Lower lobe of right lung (tissue), 2 donors: ENCODE measurements at regions not wholly inside any gene's neighbourhood (a gene's known extent, or its start where the extent isn't known, plus 50 kb on each side); places are given as distances from the start of the nearest gene placed in this dataset.

Source experiments
- ATAC-seq, 2 donors: fragments of 200-7000 bp; cut with Tn5 transposase; one replicate each; pipeline ENCODE4 v1.9.1; 2020 to 2022; ENCODE audit warnings: mild to moderate bottlenecking in 2 of 2, moderate library complexity in 2 of 2
- DNase-seq: peaks from one replicate; pipeline ENCODE4 v3.0.0-alpha.2; 2020
- H3K27ac ChIP-seq: fragments of 200-600 bp; one replicate; pipeline ENCODE4 v1.8.0; 2022
- H3K27me3 ChIP-seq: fragments of 200-600 bp; one replicate; pipeline ENCODE4 v1.8.0; 2022; ENCODE audit warnings: low read depth
- H3K36me3 ChIP-seq: fragments of 200-600 bp; one replicate; pipeline ENCODE4 v1.8.0; 2022; ENCODE audit warnings: mild to moderate bottlenecking
- H3K4me1 ChIP-seq: fragments of 200-600 bp; one replicate; pipeline ENCODE4 v1.8.0; 2022
- H3K4me3 ChIP-seq: fragments of 200-600 bp; one replicate; pipeline ENCODE4 v1.8.0; 2022; ENCODE audit warnings: mild to moderate bottlenecking
- H3K9me3 ChIP-seq: fragments of 200-600 bp; one replicate; pipeline ENCODE4 v1.8.0; 2022
- intact Hi-C: fragments of 100-400 bp; cut with DNase I; formaldehyde crosslinking; loops from one replicate; pipeline ENCODE4 v1.11.0; 2022
- TF ChIP-seq, protein P1 (sequence below): fragments of 200-600 bp; IDR thresholded peaks from one replicate; pipeline ENCODE4 v1.8.0; 2022; ENCODE audit warnings: antibody characterized with exemption, mild to moderate bottlenecking
- donor health status: DM: no; HTN: yes; CAD: no; lungs with severe emphysema.

DNA sequence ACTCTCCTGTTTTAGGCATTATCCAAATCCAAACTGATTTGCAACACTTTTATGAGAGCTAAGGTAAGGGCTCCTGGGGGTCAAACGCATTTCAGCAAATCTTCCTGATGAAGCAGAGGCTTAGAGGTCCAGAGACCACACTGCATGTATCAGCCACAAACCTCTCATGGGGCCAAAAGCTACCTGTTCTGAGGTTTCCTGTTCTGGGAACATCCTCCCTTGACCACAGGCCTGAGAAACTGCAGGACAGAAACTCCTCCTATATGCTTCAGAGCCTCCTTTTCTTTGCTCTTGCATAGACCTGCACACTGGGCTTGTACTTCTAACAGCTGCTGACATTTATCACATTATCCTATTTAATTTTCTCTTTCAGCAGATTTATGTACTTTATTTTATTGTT is 92.6 kb downstream of the OR2K2 start:
- Histone ChIP-seq H3K4me3 (no peak overlapping the region), H3K27ac (no peak overlapping the region), H3K9me3 (no peaks in the 10 kb centered on the region), H3K36me3 (no peaks in the 10 kb centered on the region), H3K27me3 (no peaks in the 10 kb centered on the region), H3K4me1 (no peaks in the 10 kb centered on the region)
- DNase-seq = no peak
- ATAC-seq = no peak
- TF ChIP-seq, protein P1, sequence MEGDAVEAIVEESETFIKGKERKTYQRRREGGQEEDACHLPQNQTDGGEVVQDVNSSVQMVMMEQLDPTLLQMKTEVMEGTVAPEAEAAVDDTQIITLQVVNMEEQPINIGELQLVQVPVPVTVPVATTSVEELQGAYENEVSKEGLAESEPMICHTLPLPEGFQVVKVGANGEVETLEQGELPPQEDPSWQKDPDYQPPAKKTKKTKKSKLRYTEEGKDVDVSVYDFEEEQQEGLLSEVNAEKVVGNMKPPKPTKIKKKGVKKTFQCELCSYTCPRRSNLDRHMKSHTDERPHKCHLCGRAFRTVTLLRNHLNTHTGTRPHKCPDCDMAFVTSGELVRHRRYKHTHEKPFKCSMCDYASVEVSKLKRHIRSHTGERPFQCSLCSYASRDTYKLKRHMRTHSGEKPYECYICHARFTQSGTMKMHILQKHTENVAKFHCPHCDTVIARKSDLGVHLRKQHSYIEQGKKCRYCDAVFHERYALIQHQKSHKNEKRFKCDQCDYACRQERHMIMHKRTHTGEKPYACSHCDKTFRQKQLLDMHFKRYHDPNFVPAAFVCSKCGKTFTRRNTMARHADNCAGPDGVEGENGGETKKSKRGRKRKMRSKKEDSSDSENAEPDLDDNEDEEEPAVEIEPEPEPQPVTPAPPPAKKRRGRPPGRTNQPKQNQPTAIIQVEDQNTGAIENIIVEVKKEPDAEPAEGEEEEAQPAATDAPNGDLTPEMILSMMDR = no peak
- intact Hi-C loops = no loop called here

DNA sequence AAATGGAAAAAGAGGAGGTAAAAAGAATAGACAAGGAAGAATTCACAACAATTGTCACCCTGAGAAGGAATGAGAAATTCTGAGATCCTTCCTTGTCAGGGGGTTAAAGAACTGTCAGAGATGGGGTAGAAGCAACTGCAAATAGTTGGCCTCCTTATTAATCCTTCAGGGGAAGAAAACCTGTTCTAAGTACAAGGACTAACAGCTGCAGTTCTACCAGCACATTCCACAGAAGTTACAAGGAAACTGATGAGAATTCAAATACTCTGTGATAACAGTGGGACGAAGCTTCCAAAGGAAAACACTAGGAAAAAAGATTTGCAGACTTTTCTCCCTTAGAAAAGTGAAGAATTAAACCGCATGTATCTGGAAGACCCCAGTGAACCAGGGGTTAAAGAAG is 93.7 kb downstream of the OR2K2 start:
- no peaks in the 10 kb centered on the region for H3K4me1 ChIP-seq
- H3K27me3 ChIP-seq = no peaks in the 10 kb centered on the region
- intact Hi-C loops = no loop called here
- H3K4me3 ChIP-seq = no peak overlapping the region
- TF ChIP-seq, protein P1 = no peak
- ATAC-seq (no peak), DNase-seq (no peak)
- no peak overlapping the region for H3K27ac ChIP-seq
- H3K36me3 ChIP-seq = no peaks in the 10 kb centered on the region
- H3K9me3 ChIP-seq = no peaks in the 10 kb centered on the region

DNA sequence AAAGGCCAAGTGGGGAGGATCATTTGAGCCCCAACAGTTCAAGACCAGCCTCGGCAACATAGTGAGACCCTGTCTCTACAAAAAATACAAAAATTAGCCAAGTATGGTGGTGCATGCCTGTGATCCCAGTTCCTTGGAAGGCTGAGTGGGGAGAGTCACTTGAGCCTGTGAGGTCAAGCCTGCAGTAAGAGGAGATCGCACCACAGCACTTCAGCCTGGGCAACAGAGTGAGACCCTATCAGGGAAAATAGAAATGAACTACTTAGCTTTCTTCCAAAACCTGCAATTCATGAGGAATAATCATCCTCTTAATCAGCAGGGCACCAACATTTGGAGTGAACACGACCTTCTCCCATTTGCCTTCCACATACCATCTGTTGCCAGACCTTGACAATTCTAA is 96.1 kb downstream of the OR2K2 start:
- H3K27ac ChIP-seq = no peak overlapping the region
- H3K4me1 ChIP-seq = no peaks in the 10 kb centered on the region
- TF ChIP-seq, protein P1 = no peak
- H3K27me3 ChIP-seq = no peaks in the 10 kb centered on the region
- H3K9me3 ChIP-seq = no peaks in the 10 kb centered on the region
- DNase-seq (no peak), ATAC-seq (no peak)
- H3K4me3 ChIP-seq = no peak overlapping the region
- no peaks in the 10 kb centered on the region for H3K36me3 ChIP-seq
- intact Hi-C loops = no loop called here

DNA sequence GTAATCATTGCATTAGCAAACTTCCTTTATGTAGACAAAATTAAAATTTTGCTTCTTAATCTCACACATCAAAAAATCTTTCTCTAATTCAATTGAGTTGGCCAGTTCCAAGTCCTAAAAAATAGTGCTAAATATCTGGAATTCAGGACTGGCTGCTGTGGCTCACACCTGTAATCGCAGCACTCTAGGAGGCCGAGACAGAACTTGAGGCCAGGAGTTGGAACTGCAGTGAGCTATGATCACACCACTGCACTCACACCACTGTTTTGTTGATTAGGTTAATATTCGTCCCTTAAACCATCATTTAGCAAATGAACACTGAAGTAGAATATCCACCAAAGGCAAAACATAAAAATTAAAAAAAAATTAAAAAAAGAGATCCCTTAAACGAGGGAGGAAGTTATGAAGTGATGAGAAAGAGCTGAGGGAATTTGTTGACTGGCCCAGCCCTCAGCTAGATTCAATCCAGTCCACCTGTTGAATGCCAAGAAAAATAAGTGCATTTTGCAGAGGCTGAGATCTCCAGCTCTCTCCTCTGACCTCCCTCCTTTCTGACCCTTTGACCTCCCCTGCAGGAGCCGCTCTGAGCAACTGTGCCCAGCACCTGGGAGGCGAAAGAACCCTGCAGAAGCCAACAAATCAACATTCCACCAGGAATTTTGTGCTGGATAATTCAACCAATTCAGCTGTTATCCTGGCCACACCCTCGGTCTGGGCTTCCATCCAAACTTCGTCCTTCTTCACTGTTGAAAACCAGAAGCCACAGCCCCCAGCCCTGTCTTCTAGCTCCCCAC is 96.8 kb downstream of the OR2K2 start:
- H3K9me3 ChIP-seq = no peaks in the 10 kb centered on the region
- intact Hi-C loops = no loop called here
- TF ChIP-seq, protein P1 = no peak
- no peaks in the 10 kb centered on the region for H3K36me3 ChIP-seq
- H3K4me1 ChIP-seq = no peaks in the 10 kb centered on the region
- no peak overlapping the region for H3K27ac ChIP-seq
- H3K4me3 ChIP-seq = no peak overlapping the region
- DNase-seq = no peak
- H3K27me3 ChIP-seq = no peaks in the 10 kb centered on the region
- ATAC-seq = no peak

DNA sequence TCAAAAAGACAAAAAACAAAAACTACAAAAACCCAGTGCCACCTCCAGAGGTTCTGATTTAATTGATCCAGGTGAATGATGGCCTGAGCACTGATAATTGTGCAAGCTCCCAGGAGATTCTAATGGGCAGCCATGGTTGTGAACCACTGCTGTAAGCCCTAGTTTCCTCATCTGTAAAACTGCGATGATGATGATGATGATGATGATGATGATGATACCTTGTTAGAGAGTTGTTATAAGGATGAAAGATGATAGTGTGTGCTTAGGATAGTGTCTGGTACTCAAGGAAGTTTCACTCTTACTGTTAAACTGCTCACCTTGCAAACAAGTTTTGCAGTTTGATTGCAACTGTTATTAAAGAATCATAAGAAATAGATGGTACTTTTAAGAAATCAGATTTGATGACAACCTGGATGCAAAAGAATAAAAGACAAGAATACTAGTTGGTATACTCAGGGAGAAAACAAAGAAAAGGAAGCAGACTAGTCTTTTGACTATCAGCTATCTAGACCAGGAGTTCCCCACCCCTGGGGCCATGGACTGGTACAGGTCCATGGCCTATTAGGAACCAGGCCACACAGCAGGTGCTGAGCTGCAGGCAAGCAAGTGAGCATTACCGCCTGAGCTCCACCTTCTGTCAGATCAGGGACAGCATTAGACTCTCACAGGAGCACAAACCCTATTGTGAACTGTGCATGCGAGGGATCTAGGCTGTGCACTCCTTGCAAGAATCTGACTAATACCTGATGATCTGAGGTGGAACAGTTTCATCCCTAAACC is 98.0 kb downstream of the OR2K2 start:
- no peak for ATAC-seq
- intact Hi-C loops = no loop called here
- no peak overlapping the region for H3K4me3 ChIP-seq
- no peak for DNase-seq
- TF ChIP-seq, protein P1 = no peak
- H3K36me3 ChIP-seq = no peaks in the 10 kb centered on the region
- H3K27me3 ChIP-seq = no peaks in the 10 kb centered on the region
- H3K9me3 ChIP-seq = no peaks in the 10 kb centered on the region
- H3K4me1 ChIP-seq = no peaks in the 10 kb centered on the region
- H3K27ac ChIP-seq = no peak overlapping the region
